GM19240 (cell line): ENCODE measurements at regions not wholly inside any gene's neighbourhood (a gene's known extent, or its start where the extent isn't known, plus 50 kb on each side); places are given as distances from the start of the nearest gene placed in this dataset.
"Not testable (repeated sequence)": the region's sequence is repeated elsewhere in the genome, so short reads cannot be mapped to it uniquely, and the experiment has no call there.

Source experiments
- DNase-seq: peaks from one replicate; pipeline ENCODE4 v3.0.0; 2011; ENCODE audit warnings: low spot score; ENCODE audit not compliant: insufficient read length

- not testable (repeated sequence) for DNase-seq
Observed at GRCh38 chrX:113373421-113373820, 532.8 kb upstream of the AMOT start.

- DNase-seq = no peak
Observed at GRCh38 chrX:113370006-113370405, 529.4 kb upstream of the AMOT start.

GRCh38 chrX:113369056-113369455 lies 528.4 kb upstream of the AMOT start:
- no peak for DNase-seq

- DNase-seq = no peak
Observed at GRCh38 chrX:113353134-113353533, 512.5 kb upstream of the AMOT start.

- no peak for DNase-seq
Observed at GRCh38 chrX:113330416-113330815, 489.8 kb upstream of the AMOT start.

- DNase-seq = no peak
Observed at GRCh38 chrX:113315927-113316326, 475.3 kb upstream of the AMOT start.

GRCh38 chrX:113305496-113305895 lies 464.9 kb upstream of the AMOT start:
- DNase-seq = no peak

- DNase-seq = no peak
Observed at GRCh38 chrX:113300580-113300979, 459.9 kb upstream of the AMOT start.

- DNase-seq = no peak
Observed at GRCh38 chrX:113297437-113297836, 456.8 kb upstream of the AMOT start.

- no peak for DNase-seq
Observed at GRCh38 chrX:113289503-113289902, 448.9 kb upstream of the AMOT start.

GRCh38 chrX:113287761-113288160 lies 447.1 kb upstream of the AMOT start:
- no peak for DNase-seq

GRCh38 chrX:113275804-113276203 lies 435.2 kb upstream of the AMOT start:
- DNase-seq = no peak

GRCh38 chrX:113274791-113275190 lies 434.2 kb upstream of the AMOT start:
- no peak for DNase-seq

- no peak for DNase-seq
Observed at GRCh38 chrX:113274345-113274744, 433.7 kb upstream of the AMOT start.

- DNase-seq = no peak
Observed at GRCh38 chrX:113269203-113269602, 428.6 kb upstream of the AMOT start.

GRCh38 chrX:113260474-113260873 lies 419.8 kb upstream of the AMOT start:
- DNase-seq = no peak

- no peak for DNase-seq
Observed at GRCh38 chrX:113222305-113222704, 381.7 kb upstream of the AMOT start.

GRCh38 chrX:113212052-113212451 lies 371.4 kb upstream of the AMOT start:
- DNase-seq = no peak

GRCh38 chrX:113202601-113203000 lies 362.0 kb upstream of the AMOT start:
- DNase-seq = no peak

- no peak for DNase-seq
Observed at GRCh38 chrX:113195949-113196348, 355.3 kb upstream of the AMOT start.

GRCh38 chrX:113192418-113192817 lies 351.8 kb upstream of the AMOT start:
- DNase-seq = no peak

GRCh38 chrX:113157496-113157895 lies 316.9 kb upstream of the AMOT start:
- DNase-seq = no peak

GRCh38 chrX:113154315-113154714 lies 313.7 kb upstream of the AMOT start:
- DNase-seq = not testable (repeated sequence)

- DNase-seq = no peak
Observed at GRCh38 chrX:113136836-113137235, 296.2 kb upstream of the AMOT start.
